ENCODE measurements at regions not wholly inside any gene's neighbourhood (a gene's known extent, or its start where the extent isn't known, plus 50 kb on each side); places are given as distances from the start of the nearest gene placed in this dataset.

- no peak for DNase-seq
These were observed 368.8 kb upstream of the ZMIZ1 start for GRCh38 chr10:78699971-78700370.

GRCh38 chr10:78700413-78700812 is 368.4 kb upstream of the ZMIZ1 start:
- no peak for DNase-seq

GRCh38 chr10:78700816-78701520 is 367.8 kb upstream of the ZMIZ1 start:
- no peak for DNase-seq

GRCh38 chr10:78702186-78702585 is 366.6 kb upstream of the ZMIZ1 start:
- DNase-seq, result no peak

GRCh38 chr10:78702876-78703275 is 365.9 kb upstream of the ZMIZ1 start:
- DNase-seq, result no peak

GRCh38 chr10:78703593-78703992 is 365.2 kb upstream of the ZMIZ1 start:
- no peak for DNase-seq

- no peak for DNase-seq
These were observed 362.5 kb upstream of the ZMIZ1 start for GRCh38 chr10:78706256-78706655.

- DNase-seq, result no peak
These were observed 361.8 kb upstream of the ZMIZ1 start for GRCh38 chr10:78706726-78707540.

- no peak for DNase-seq
These were observed 361.0 kb upstream of the ZMIZ1 start for GRCh38 chr10:78707745-78708144.

- DNase-seq, result no peak
These were observed 356.6 kb upstream of the ZMIZ1 start for GRCh38 chr10:78712147-78712546.

- no peak for DNase-seq
These were observed 355.1 kb upstream of the ZMIZ1 start for GRCh38 chr10:78713659-78714058.

- no peak for DNase-seq
These were observed 354.5 kb upstream of the ZMIZ1 start for GRCh38 chr10:78714225-78714624.

- DNase-seq, result no peak
These were observed 353.3 kb upstream of the ZMIZ1 start for GRCh38 chr10:78715435-78715834.

GRCh38 chr10:78716043-78716660 is 352.6 kb upstream of the ZMIZ1 start:
- no peak for DNase-seq

GRCh38 chr10:78717200-78717599 is 351.6 kb upstream of the ZMIZ1 start:
- no peak for DNase-seq

- DNase-seq, result no peak
These were observed 350.7 kb upstream of the ZMIZ1 start for GRCh38 chr10:78718032-78718572.

- DNase-seq, result no peak
These were observed 349.5 kb upstream of the ZMIZ1 start for GRCh38 chr10:78719276-78719675.

GRCh38 chr10:78720091-78720490 is 348.7 kb upstream of the ZMIZ1 start:
- DNase-seq, result no peak

GRCh38 chr10:78721231-78721630 is 347.5 kb upstream of the ZMIZ1 start:
- no peak for DNase-seq

GRCh38 chr10:78724846-78725245 is 343.9 kb upstream of the ZMIZ1 start:
- DNase-seq, result no peak

- DNase-seq, result no peak
These were observed 342.6 kb upstream of the ZMIZ1 start for GRCh38 chr10:78726171-78726570.

GRCh38 chr10:78727251-78727650 is 341.5 kb upstream of the ZMIZ1 start:
- no peak for DNase-seq

GRCh38 chr10:78727728-78728127 is 341.0 kb upstream of the ZMIZ1 start:
- no peak for DNase-seq

GRCh38 chr10:78728176-78728575 is 340.6 kb upstream of the ZMIZ1 start:
- no peak for DNase-seq
